ENCODE measurements at regions not wholly inside any gene's neighbourhood (a gene's known extent, or its start where the extent isn't known, plus 50 kb on each side); places are given as distances from the start of the nearest gene placed in this dataset.

- DNase-seq (ENCODE audit: low read depth) = no peak
Measured at GRCh38 chr10:125213541-125214282, 53.3 kb upstream of the CTBP2 start.

GRCh38 chr10:125212150-125212809 lies 51.9 kb upstream of the CTBP2 start:
- no peak for DNase-seq (ENCODE audit: low read depth)
